Stimulated activated CD8-positive, alpha-beta memory T cell treated with anti-CD3 and anti-CD28 coated beads, Interleukin-2, amount 100 ng/mL, for 1 hour (primary cell): ENCODE measurements at regions not wholly inside any gene's neighbourhood (a gene's known extent, or its start where the extent isn't known, plus 50 kb on each side); places are given as distances from the start of the nearest gene placed in this dataset.

Experiments
- DNase-seq, 2 donors: peaks; one replicate each; pipeline ENCODE4 v3.0.0-alpha.2; 2020; ENCODE audit warnings: low read depth in 2 of 2

DNA sequence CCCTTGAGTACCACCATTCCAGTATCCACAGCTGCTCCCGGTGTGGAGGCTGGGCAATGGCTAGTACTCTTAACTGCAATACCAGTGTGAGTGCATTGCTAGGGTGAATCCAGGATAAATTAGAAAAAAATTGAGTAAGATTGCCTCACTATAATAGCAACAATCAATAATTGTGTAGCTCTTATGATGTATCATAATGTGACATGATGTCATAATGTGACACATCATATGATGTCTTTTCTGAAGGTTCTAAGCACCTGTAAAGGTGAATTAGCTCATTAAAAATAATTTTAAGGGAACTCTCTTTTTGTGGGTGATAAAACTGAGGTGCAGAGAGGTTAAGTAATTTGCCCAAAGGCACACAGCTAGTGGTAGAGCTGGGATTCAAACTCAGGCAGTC, 424.4 kb downstream of the HLX start:
- no peak for DNase-seq

DNA sequence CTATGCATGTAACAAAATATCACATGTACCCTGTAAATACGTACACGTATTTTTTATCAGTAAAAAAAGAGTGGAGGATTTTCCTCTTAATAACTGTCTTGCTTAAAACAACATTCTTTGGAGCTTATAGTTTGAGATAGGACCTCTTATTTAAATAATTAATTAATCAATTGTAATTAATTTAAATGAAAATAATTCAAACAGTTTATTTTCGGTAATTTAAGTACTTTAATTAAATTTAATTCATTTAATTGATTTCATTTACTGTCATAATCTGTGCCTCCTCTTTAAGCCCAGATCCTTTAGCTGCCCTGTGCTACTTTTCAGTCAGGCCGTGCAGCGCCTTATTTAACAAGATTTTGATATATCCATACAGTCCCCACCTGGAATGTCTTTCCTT, 427.0 kb downstream of the HLX start:
- no peak for DNase-seq

DNA sequence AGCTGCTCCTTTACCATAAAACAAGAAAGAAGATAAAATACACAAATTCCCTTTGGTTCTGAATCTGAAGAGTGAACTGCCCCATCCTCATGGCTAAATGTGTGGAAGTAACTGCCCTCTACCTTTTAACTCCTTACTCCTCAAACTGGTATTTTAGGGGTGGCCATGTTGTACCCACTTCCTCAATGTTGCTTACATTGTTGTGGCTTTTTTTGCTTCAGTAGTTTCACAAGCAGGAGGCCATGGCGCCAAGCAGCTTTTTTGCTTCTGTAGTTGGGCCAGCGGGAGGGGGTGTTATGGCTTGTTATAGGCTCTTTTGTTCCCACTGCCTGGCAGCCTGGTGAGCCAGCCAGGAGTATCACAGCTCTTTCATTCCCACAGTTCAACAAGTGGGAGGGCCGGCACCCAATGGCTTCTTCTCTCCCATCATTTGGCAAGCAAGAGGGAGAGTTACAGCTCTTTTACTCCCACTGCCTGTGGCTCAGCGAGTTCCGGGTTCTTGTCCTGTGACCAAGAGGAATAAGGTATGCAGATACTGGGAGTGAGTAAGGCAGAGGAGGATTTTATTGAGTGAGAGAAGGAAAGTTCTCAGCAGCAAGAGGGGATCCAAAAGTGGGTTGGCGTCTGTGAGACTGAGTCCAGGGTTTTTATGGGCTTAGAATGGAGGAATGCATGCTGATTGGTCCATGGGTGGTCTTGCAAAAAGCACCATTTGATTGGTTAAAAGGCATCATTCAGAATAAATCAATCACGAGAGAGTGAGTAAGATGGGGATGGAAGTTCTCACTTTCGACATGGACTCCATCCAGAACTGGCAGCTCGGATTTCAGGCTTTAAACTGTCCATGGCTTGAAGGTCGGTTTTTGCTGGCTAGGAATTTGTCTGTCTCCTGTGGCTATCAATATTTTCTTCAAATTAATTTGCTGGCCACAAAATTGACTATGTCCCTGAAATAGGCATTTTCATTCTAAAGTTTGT, 429.6 kb downstream of the HLX start:
- no peak for DNase-seq

GRCh38 chr1:221309723-221310122, 430.5 kb downstream of the HLX start:
- no peak for DNase-seq

- no peak for DNase-seq
These were observed 430.9 kb downstream of the HLX start for GRCh38 chr1:221310180-221310579.

DNA sequence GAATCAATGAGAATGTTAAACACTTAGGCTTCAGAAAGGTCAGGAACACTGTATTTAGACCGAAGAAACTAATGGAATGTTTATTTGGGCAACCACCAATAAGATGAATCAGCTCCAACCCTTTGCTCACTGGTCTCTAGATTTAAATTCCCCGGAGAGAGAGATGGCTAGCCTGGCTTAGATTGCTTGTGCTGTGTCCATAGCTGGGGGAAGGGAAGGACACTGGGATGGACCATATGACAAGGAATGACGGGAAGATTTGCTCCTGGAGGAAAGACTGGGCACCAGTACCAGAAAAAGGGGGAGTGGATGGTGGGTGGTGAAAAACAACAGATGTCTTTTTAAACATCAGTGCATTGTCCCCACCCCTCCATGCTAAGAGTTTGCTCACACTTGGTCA, 426.6 kb downstream of the DUSP10 start:
- no peak for DNase-seq

GRCh38 chr1:221316491-221317056, 425.3 kb downstream of the DUSP10 start:
- no peak for DNase-seq

GRCh38 chr1:221317537-221317936, 424.4 kb downstream of the DUSP10 start:
- DNase-seq = no peak

DNA sequence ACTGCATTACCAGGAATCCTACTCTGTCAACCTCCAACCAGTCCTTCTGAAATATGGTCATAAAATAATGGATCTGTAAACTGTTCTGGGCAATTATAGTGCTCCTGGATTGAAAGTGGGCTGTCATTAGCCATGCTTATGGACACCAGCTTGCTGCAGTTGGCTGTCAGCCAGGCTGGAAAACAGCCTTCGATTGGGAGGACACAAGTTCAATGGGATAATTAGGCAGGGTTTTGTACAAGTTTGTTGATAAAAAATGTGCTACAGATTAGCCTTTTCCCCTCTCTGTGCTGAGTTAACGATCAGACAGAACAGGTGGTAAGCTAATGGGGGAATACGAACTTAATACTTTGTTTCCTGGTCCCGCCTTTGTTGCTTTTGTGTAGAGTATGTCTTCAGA, 413.9 kb downstream of the DUSP10 start:
- no peak for DNase-seq

GRCh38 chr1:221328371-221328770, 413.5 kb downstream of the DUSP10 start:
- DNase-seq = no peak

DNA sequence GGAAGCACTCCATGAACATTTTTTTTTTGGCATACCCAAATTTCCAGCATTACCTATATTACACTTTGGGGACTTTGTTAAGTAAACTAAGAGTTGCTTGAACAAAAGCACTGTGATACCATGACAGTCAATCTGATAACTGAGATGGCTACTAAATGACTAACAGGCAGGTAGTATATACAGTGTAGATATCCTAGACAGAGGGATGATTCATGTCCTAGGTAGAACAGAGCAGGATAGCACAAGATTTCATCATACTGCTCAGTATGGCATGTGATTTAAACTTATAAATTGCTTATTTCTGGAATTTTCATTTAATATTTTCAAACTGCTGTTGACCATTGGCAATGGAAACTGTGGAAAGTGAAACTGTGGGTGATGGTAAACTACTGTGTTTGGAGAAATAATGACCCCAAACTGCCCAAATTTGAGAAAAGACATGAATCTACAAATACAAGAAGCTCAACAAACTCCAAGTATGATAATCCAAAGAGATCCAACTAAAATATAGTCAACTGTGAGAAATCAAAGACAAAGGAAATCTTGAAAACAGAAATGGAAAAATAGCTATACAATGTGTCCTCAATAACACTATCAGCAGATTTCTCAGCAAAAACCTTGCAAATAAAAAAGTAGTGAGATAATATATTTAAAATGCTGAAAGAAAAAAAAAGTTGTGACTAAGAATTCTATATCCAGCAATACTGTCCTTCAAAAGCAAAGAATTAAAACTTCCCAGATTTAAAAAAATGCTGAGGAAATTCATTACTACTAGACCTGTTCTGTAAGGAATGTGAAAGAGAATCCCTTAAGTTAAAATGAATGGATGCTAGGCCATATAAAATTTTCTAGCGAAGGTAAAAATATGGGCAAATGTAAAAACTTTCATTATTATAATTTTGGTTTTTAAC, 410.4 kb downstream of the DUSP10 start:
- no peak for DNase-seq

DNA sequence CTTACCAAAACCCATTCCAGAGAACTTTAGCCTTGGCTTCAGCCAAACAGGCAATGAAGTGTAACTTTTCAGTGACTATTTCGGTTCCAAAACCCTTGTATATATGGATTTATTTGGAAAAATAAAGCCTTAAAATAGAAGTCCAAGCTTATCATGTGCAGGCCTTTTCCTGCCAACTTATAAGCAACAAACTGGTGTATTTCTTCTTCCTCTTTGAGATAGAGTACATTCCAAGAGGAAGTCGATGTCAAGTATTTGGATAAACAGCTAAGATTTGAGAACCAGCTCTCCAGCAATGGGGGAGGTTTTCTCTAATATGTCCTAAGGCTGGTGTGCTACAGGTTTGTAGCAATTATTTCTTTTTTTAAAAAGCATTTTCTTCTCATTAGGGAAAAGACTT, 407.8 kb downstream of the DUSP10 start:
- DNase-seq = no peak

GRCh38 chr1:221335161-221336101, 406.5 kb downstream of the DUSP10 start:
- no peak for DNase-seq

DNA sequence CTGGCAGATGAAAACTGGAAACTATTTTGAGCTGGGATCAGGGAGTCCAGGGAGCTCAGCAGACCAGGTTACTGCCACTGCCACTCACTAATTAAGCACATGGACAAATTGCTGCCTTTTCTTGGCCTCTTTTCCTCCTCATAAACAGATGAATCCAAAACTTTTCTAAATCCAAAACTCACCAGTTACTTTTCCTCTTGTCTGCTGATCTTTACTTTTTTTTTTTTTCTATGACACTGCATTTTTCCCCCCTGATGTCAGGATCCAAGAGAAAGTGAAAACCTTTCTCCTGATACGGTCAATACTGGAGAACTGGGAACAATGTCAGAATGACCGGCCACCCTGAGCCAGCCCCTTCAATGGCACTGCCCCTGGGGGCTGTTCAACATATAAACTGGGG, 405.8 kb downstream of the DUSP10 start:
- DNase-seq = no peak

DNA sequence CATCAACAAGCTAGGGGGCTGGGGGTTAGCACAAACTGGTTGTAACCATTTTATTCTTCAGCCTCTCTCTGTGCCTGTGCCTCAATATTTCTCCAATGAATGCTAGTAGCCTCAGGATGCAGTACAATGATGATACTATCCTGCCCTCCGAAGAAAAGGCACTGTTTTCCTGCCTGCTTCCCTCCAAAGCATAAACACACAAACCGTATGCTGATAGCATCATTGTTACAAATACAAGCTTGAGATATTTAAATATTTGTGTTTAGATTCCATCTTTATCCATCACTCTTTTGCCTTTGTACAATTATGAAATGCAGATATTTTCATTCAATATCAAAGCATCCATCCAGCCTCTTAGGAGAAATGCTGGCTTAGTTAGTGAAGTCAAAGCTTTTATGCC, 404.8 kb downstream of the DUSP10 start:
- DNase-seq = no peak

DNA sequence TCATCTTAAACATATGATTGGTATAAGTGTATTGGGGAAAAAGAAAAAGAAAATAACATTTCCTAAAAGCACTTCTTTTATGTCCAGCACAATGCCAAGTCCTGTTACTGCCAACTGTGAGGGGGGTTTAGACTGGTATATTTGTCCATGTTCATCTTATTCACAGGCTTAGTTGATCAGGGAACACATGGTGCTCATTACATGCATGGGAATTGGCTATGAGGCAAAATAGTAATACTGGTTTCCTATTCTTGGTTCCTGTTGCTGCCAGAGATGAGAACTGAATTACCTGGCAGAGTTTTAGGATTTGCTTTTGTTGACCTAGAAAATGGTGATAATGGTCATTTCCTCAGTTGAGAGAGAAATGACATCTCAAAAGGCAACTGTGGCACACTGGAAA, 398.8 kb downstream of the DUSP10 start:
- DNase-seq = no peak

GRCh38 chr1:221343607-221344006, 398.3 kb downstream of the DUSP10 start:
- DNase-seq = no peak

GRCh38 chr1:221344693-221345092, 397.2 kb downstream of the DUSP10 start:
- no peak for DNase-seq

DNA sequence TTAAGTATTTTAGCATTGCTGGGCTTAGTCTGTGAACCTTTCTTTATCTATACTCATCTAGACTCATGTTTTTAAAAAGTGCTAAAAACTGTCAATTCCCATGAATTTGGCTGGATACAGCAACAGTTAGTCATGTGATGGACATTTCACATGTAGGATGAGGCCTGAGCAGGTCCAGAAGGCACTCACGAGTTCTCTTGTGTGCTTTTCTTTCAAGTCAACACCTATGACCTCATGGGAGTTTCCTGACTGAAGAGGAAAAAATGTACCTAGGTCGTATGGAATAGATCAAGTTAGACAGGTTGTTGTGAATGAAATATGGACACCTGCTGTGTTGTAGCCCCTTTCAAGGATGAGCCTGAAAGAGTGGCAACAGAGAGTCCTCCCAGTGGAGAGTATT, 394.2 kb downstream of the DUSP10 start:
- no peak for DNase-seq

GRCh38 chr1:221350091-221350490, 391.8 kb downstream of the DUSP10 start:
- DNase-seq = no peak

DNA sequence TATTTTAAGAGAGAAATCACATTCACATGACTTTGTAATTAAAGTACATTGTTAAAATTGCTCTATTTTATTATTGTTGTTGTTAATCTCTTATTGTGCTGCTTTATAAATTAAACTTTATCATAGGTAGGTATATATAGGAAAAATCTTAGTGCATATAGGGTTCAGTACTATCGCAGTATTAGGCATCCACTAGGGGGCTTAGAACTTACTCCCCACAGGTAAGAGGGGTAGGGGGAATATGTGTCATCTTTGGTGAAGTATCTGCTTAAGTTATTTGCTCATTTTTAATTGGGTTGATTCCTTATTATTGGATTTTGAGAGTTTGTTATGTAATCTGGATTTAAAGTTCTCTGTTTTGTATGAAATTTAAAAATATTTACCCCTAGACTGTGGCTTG, 385.2 kb downstream of the DUSP10 start:
- DNase-seq = no peak
